HL-60 (cell line): ENCODE measurements at regions not wholly inside any gene's neighbourhood (a gene's known extent, or its start where the extent isn't known, plus 50 kb on each side); places are given as distances from the start of the nearest gene placed in this dataset.

Source experiments
- DNase-seq, 2 experiments: peaks; one replicate each; pipeline ENCODE4 v3.0.0-alpha.2; 2010 to 2020; ENCODE audit warnings: low read depth in 1 of 2, low spot score in 1 of 2
- H3K27ac ChIP-seq: fragments of 250-450 bp; sonication (Bioruptor Pico); replicated peaks from 2 replicates; pipeline ENCODE4 v1.5.1; 2020; ENCODE audit warnings: mild to moderate bottlenecking, moderate library complexity
- H3K27me3 ChIP-seq: fragments of 250-450 bp; sonication (Bioruptor Pico); 2 replicates; pipeline ENCODE4 v1.5.1; 2021; ENCODE audit warnings: mild to moderate bottlenecking, moderate library complexity; ENCODE audit not compliant: insufficient read depth, poor library complexity, severe bottlenecking
- H3K4me3 ChIP-seq: replicated peaks from 2 replicates; pipeline ENCODE4 v1.5.1; 2011; ENCODE audit warnings: mild to moderate bottlenecking, control low read depth, low read length; ENCODE audit not compliant: insufficient read depth
- GABPA ChIP-seq: IDR thresholded peaks from 2 replicates; pipeline ENCODE4 v1.6.1; 2012; ENCODE audit warnings: low read depth
- POLR2AphosphoS5 ChIP-seq: IDR thresholded peaks from 2 replicates; pipeline ENCODE4 v1.6.1; 2012; ENCODE audit warnings: low read depth
- SPI1 ChIP-seq: IDR thresholded peaks from 2 replicates; pipeline ENCODE4 v1.6.1; 2012; ENCODE audit warnings: low read depth, mild to moderate bottlenecking, borderline replicate concordance
- TF ChIP-seq, protein P1 (sequence below): IDR thresholded peaks from 2 replicates; pipeline ENCODE4 v1.6.1; 2012; ENCODE audit warnings: low read depth; ENCODE audit not compliant: insufficient replicate concordance
- TF ChIP-seq, protein P2 (sequence below): IDR thresholded peaks from one replicate; pipeline ENCODE4 v1.5.1; 2011; ENCODE audit warnings: low read length, control low read depth, inconsistent platforms; ENCODE audit not compliant: insufficient read depth

DNA sequence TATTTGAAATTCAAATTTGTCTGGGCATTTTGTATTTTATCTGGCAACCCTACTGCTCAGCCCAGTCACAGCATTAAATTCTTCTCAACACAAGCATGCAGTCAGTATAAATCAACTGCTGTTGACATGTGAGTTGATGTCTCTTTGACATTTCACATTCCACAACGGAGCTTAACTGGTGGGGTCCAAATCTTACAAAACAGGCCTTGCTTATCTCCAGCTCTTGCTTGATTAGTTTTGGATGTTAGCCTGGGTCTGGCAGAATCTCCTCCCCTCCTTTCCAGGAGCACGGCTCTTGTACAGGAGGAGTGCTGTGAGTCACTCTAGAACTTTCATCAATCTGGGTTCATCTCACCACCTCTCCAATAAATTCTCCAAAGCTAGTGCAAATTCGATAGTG is 80.8 kb upstream of the PHACTR1 start:
- H3K27me3 ChIP-seq = no peaks in the 10 kb centered on the region
- TF ChIP-seq, protein P1, sequence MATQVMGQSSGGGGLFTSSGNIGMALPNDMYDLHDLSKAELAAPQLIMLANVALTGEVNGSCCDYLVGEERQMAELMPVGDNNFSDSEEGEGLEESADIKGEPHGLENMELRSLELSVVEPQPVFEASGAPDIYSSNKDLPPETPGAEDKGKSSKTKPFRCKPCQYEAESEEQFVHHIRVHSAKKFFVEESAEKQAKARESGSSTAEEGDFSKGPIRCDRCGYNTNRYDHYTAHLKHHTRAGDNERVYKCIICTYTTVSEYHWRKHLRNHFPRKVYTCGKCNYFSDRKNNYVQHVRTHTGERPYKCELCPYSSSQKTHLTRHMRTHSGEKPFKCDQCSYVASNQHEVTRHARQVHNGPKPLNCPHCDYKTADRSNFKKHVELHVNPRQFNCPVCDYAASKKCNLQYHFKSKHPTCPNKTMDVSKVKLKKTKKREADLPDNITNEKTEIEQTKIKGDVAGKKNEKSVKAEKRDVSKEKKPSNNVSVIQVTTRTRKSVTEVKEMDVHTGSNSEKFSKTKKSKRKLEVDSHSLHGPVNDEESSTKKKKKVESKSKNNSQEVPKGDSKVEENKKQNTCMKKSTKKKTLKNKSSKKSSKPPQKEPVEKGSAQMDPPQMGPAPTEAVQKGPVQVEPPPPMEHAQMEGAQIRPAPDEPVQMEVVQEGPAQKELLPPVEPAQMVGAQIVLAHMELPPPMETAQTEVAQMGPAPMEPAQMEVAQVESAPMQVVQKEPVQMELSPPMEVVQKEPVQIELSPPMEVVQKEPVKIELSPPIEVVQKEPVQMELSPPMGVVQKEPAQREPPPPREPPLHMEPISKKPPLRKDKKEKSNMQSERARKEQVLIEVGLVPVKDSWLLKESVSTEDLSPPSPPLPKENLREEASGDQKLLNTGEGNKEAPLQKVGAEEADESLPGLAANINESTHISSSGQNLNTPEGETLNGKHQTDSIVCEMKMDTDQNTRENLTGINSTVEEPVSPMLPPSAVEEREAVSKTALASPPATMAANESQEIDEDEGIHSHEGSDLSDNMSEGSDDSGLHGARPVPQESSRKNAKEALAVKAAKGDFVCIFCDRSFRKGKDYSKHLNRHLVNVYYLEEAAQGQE = no peak
- TF ChIP-seq GABPA = no peak
- no peak for TF ChIP-seq POLR2AphosphoS5
- TF ChIP-seq, protein P2, sequence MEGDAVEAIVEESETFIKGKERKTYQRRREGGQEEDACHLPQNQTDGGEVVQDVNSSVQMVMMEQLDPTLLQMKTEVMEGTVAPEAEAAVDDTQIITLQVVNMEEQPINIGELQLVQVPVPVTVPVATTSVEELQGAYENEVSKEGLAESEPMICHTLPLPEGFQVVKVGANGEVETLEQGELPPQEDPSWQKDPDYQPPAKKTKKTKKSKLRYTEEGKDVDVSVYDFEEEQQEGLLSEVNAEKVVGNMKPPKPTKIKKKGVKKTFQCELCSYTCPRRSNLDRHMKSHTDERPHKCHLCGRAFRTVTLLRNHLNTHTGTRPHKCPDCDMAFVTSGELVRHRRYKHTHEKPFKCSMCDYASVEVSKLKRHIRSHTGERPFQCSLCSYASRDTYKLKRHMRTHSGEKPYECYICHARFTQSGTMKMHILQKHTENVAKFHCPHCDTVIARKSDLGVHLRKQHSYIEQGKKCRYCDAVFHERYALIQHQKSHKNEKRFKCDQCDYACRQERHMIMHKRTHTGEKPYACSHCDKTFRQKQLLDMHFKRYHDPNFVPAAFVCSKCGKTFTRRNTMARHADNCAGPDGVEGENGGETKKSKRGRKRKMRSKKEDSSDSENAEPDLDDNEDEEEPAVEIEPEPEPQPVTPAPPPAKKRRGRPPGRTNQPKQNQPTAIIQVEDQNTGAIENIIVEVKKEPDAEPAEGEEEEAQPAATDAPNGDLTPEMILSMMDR = no peak
- TF ChIP-seq SPI1 = no peak
- no peak overlapping the region for H3K4me3 ChIP-seq
- no peak for DNase-seq
- no peak overlapping the region for H3K27ac ChIP-seq

DNA sequence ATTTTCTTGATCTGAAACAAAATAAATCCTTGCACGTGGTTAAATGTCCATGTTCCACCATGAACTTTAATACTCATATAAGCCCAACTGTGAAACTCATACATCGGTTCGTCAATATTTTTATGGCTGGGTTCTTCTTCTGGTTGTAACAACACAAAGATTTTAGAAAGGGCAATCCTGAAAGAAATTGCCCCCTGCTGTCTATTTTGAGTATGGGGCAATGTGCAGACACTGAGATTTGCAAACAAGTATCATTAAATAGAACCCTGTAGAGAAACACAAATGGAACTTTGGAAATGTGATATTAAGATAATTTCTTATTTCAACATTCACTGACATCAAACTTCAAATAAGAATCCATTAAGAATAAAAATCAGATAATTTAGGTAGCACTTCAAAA is 80.2 kb upstream of the PHACTR1 start:
- H3K27me3 ChIP-seq = no peaks in the 10 kb centered on the region
- no peak overlapping the region for H3K4me3 ChIP-seq
- no peak for DNase-seq
- TF ChIP-seq SPI1 (no peak), GABPA (no peak), POLR2AphosphoS5 (no peak)
- TF ChIP-seq, protein P2 = no peak
- TF ChIP-seq, protein P1 = no peak
- no peak overlapping the region for H3K27ac ChIP-seq

DNA sequence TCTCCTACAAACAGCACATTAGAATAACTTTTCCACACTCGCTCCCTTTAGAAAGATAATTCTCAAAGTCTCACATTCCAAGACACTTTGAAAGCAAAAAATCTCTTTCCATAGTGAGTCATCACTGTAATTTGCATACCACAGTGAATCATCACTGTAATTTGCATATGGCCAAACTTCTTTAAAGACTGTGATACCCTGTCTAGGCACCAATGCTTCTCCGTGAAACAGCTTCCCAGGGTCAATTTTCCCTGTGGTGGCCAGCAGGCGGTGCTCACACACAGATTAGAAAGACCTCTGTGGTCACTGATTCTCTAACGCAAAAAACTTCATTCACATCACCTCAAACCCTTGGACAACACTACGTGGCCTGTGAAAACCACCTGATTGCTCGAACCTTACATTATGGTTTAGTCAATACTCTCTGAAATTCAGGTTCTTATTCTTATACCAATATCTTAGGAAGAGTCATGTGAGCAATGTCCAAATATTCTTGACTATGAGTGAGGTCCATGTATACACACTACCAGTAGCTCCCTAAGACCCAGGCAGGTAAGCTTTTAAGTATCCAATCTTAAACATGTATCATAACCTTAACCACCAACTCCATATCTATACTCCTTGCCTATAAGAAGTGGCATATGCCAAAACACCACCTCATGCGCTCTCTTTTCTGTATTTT is 78.5 kb upstream of the PHACTR1 start:
- H3K27me3 ChIP-seq = no peaks in the 10 kb centered on the region
- TF ChIP-seq, protein P1 = no peak
- no peak for TF ChIP-seq SPI1
- no peak for TF ChIP-seq GABPA
- TF ChIP-seq, protein P2 = peak; percentile 72
- TF ChIP-seq POLR2AphosphoS5 = no peak
- no peak overlapping the region for H3K27ac ChIP-seq
- H3K4me3 ChIP-seq = no peak overlapping the region
- peak; percentile 14 to 56 for DNase-seq
